ENCODE measurements at regions not wholly inside any gene's neighbourhood (a gene's known extent, or its start where the extent isn't known, plus 50 kb on each side); places are given as distances from the start of the nearest gene placed in this dataset.
"Not testable (repeated sequence)": the region's sequence is repeated elsewhere in the genome, so short reads cannot be mapped to it uniquely, and the experiment has no call there.

- H3K36me3 ChIP-seq (ENCODE audit: control insufficient read depth, insufficient read depth, low read length); H3K9me3 ChIP-seq (ENCODE audit: control insufficient read depth, insufficient read depth, low read depth, low read length); H3K4me1 ChIP-seq (ENCODE audit: control insufficient read depth, insufficient read depth, low read length); H3K9ac ChIP-seq (ENCODE audit: low read length); H3K27ac ChIP-seq (ENCODE audit: low read depth, low read length); H3K27me3 ChIP-seq (ENCODE audit: control insufficient read depth, insufficient read depth, low read length); H3K4me3 ChIP-seq (ENCODE audit: low read depth, low read length): not testable (repeated sequence)
Observed at GRCh38 chr6:11847068-11847467, 68.5 kb upstream of the ADTRP start.

- no peak overlapping the region for H3K9ac ChIP-seq (ENCODE audit: low read length)
- H3K4me1 ChIP-seq (ENCODE audit: control insufficient read depth, insufficient read depth, low read length) = no peaks in the 10 kb centered on the region
- no peaks in the 10 kb centered on the region for H3K36me3 ChIP-seq (ENCODE audit: control insufficient read depth, insufficient read depth, low read length)
- H3K27ac ChIP-seq (ENCODE audit: low read depth, low read length) = no peak overlapping the region
- H3K9me3 ChIP-seq (ENCODE audit: control insufficient read depth, insufficient read depth, low read depth, low read length) = no peaks in the 10 kb centered on the region
- no peaks in the 10 kb centered on the region for H3K27me3 ChIP-seq (ENCODE audit: control insufficient read depth, insufficient read depth, low read length)
- H3K4me3 ChIP-seq (ENCODE audit: low read depth, low read length) = no peak overlapping the region
Observed at GRCh38 chr6:11845664-11846577, 67.3 kb upstream of the ADTRP start.

- not testable (repeated sequence) for H3K9me3 ChIP-seq (ENCODE audit: control insufficient read depth, insufficient read depth, low read depth, low read length); H3K9ac ChIP-seq (ENCODE audit: low read length); H3K4me3 ChIP-seq (ENCODE audit: low read depth, low read length); H3K27me3 ChIP-seq (ENCODE audit: control insufficient read depth, insufficient read depth, low read length); H3K36me3 ChIP-seq (ENCODE audit: control insufficient read depth, insufficient read depth, low read length); H3K27ac ChIP-seq (ENCODE audit: low read depth, low read length); H3K4me1 ChIP-seq (ENCODE audit: control insufficient read depth, insufficient read depth, low read length)
Observed at GRCh38 chr6:11842795-11843194, 64.2 kb upstream of the ADTRP start.

- Histone ChIP-seq H3K27ac (ENCODE audit: low read depth, low read length) (no peak overlapping the region), H3K27me3 (ENCODE audit: control insufficient read depth, insufficient read depth, low read length) (no peaks in the 10 kb centered on the region), H3K9me3 (ENCODE audit: control insufficient read depth, insufficient read depth, low read depth, low read length) (no peaks in the 10 kb centered on the region), H3K36me3 (ENCODE audit: control insufficient read depth, insufficient read depth, low read length) (no peaks in the 10 kb centered on the region), H3K9ac (ENCODE audit: low read length) (no peak overlapping the region), H3K4me1 (ENCODE audit: control insufficient read depth, insufficient read depth, low read length) (no peaks in the 10 kb centered on the region), H3K4me3 (ENCODE audit: low read depth, low read length) (no peak overlapping the region)
Observed at GRCh38 chr6:11835065-11835464, 56.5 kb upstream of the ADTRP start.

- Histone ChIP-seq H3K4me1 (ENCODE audit: control insufficient read depth, insufficient read depth, low read length) (no peaks in the 10 kb centered on the region), H3K4me3 (ENCODE audit: low read depth, low read length) (no peak overlapping the region), H3K27ac (ENCODE audit: low read depth, low read length) (no peak overlapping the region), H3K9me3 (ENCODE audit: control insufficient read depth, insufficient read depth, low read depth, low read length) (no peaks in the 10 kb centered on the region), H3K36me3 (ENCODE audit: control insufficient read depth, insufficient read depth, low read length) (no peaks in the 10 kb centered on the region), H3K9ac (ENCODE audit: low read length) (no peak overlapping the region), H3K27me3 (ENCODE audit: control insufficient read depth, insufficient read depth, low read length) (no peaks in the 10 kb centered on the region)
Observed at GRCh38 chr6:11833626-11834592, 55.3 kb upstream of the ADTRP start.

- Histone ChIP-seq H3K4me1 (ENCODE audit: control insufficient read depth, insufficient read depth, low read length) (no peaks in the 10 kb centered on the region), H3K36me3 (ENCODE audit: control insufficient read depth, insufficient read depth, low read length) (no peaks in the 10 kb centered on the region), H3K27me3 (ENCODE audit: control insufficient read depth, insufficient read depth, low read length) (no peaks in the 10 kb centered on the region), H3K9me3 (ENCODE audit: control insufficient read depth, insufficient read depth, low read depth, low read length) (no peaks in the 10 kb centered on the region), H3K4me3 (ENCODE audit: low read depth, low read length) (no peak overlapping the region), H3K9ac (ENCODE audit: low read length) (no peak overlapping the region), H3K27ac (ENCODE audit: low read depth, low read length) (no peak overlapping the region)
Observed at GRCh38 chr6:11831653-11832052, 53.0 kb upstream of the ADTRP start.

GRCh38 chr6:11830520-11830919 is 51.9 kb upstream of the ADTRP start:
- Histone ChIP-seq H3K9ac (ENCODE audit: low read length) (no peak overlapping the region), H3K9me3 (ENCODE audit: control insufficient read depth, insufficient read depth, low read depth, low read length) (no peaks in the 10 kb centered on the region), H3K27ac (ENCODE audit: low read depth, low read length) (no peak overlapping the region), H3K36me3 (ENCODE audit: control insufficient read depth, insufficient read depth, low read length) (no peaks in the 10 kb centered on the region), H3K4me1 (ENCODE audit: control insufficient read depth, insufficient read depth, low read length) (no peaks in the 10 kb centered on the region), H3K4me3 (ENCODE audit: low read depth, low read length) (no peak overlapping the region), H3K27me3 (ENCODE audit: control insufficient read depth, insufficient read depth, low read length) (no peaks in the 10 kb centered on the region)

GRCh38 chr6:11830105-11830504 is 51.5 kb upstream of the ADTRP start:
- Histone ChIP-seq H3K4me1 (ENCODE audit: control insufficient read depth, insufficient read depth, low read length) (no peaks in the 10 kb centered on the region), H3K9me3 (ENCODE audit: control insufficient read depth, insufficient read depth, low read depth, low read length) (no peaks in the 10 kb centered on the region), H3K4me3 (ENCODE audit: low read depth, low read length) (no peak overlapping the region), H3K36me3 (ENCODE audit: control insufficient read depth, insufficient read depth, low read length) (no peaks in the 10 kb centered on the region), H3K27ac (ENCODE audit: low read depth, low read length) (no peak overlapping the region), H3K9ac (ENCODE audit: low read length) (no peak overlapping the region), H3K27me3 (ENCODE audit: control insufficient read depth, insufficient read depth, low read length) (no peaks in the 10 kb centered on the region)

- Histone ChIP-seq H3K4me1 (ENCODE audit: control insufficient read depth, insufficient read depth, low read length) (no peaks in the 10 kb centered on the region), H3K9me3 (ENCODE audit: control insufficient read depth, insufficient read depth, low read depth, low read length) (no peaks in the 10 kb centered on the region), H3K27me3 (ENCODE audit: control insufficient read depth, insufficient read depth, low read length) (no peaks in the 10 kb centered on the region), H3K4me3 (ENCODE audit: low read depth, low read length) (no peak overlapping the region), H3K9ac (ENCODE audit: low read length) (no peak overlapping the region), H3K27ac (ENCODE audit: low read depth, low read length) (no peak overlapping the region), H3K36me3 (ENCODE audit: control insufficient read depth, insufficient read depth, low read length) (no peaks in the 10 kb centered on the region)
Observed at GRCh38 chr6:11828262-11828870, 49.8 kb upstream of the ADTRP start.
